ENCODE measurements at regions not wholly inside any gene's neighbourhood (a gene's known extent, or its start where the extent isn't known, plus 50 kb on each side); places are given as distances from the start of the nearest gene placed in this dataset.

GRCh38 chr17:33964344-33964979, 290.6 kb upstream of the CCL2 start (continued):
- TF ChIP-seq REST (IDR thresholded peaks at IDR 0.05; ENCODE audit: low read depth, low read length) (no peak), NR2C1 (IDR thresholded peaks at IDR 0.05) (no peak), SMC3 (IDR thresholded peaks at IDR 0.05; ENCODE audit: borderline replicate concordance, low read length) (peak; percentile 49; the same call in 1 of the 2 replicates), IRF4 (IDR thresholded peaks at IDR 0.05; ENCODE audit: low read depth, low read length) (peak; percentile 78), MTA2 (IDR thresholded peaks at IDR 0.05; ENCODE audit: low read depth) (no peak), ATF3 (IDR thresholded peaks at IDR 0.05; ENCODE audit: borderline replicate concordance, extremely low read depth, low read depth, low read length) (no peak), SREBF1 (IDR thresholded peaks at IDR 0.05; ENCODE audit: low read length) (no peak), ATF7 (IDR thresholded peaks at IDR 0.05; ENCODE audit: low read depth) (peak; percentile 80), RAD21 (IDR thresholded peaks at IDR 0.05; ENCODE audit: insufficient read depth, low read depth, low read length) (peak; percentile 48), SRF (IDR thresholded peaks at IDR 0.05; ENCODE audit: low read depth in 2 of 2, low read length in 2 of 2) (no peak), CHD2 (IDR thresholded peaks at IDR 0.05; ENCODE audit: borderline replicate concordance, low read depth, low read length) (0 out of 2 replicates have a peak, but pooled peaks have one; percentile 49), CHD4 (IDR thresholded peaks at IDR 0.05) (no peak), BCL11A (IDR thresholded peaks at IDR 0.05; ENCODE audit: low read depth, low read length) (0 out of 2 replicates have a peak, but pooled peaks have one; percentile 30), CREB1 (IDR thresholded peaks at IDR 0.05; ENCODE audit: low read depth) (0 out of 2 replicates have a peak, but pooled peaks have one; percentile 27), EP300 (IDR thresholded peaks at IDR 0.05; ENCODE audit: borderline replicate concordance in 1 of 2, control insufficient read depth in 1 of 2, low read depth in 2 of 2, low read length in 2 of 2) (peak in 1 of 2 experiments; percentile 29; a peak in 1 of 4 replicates), ZZZ3 (IDR thresholded peaks at IDR 0.05; ENCODE audit: control insufficient read depth, insufficient read length, low read depth) (no peak), SREBF2 (IDR thresholded peaks at IDR 0.05; ENCODE audit: low read length) (no peak)
- TF ChIP-seq, protein P1, sequence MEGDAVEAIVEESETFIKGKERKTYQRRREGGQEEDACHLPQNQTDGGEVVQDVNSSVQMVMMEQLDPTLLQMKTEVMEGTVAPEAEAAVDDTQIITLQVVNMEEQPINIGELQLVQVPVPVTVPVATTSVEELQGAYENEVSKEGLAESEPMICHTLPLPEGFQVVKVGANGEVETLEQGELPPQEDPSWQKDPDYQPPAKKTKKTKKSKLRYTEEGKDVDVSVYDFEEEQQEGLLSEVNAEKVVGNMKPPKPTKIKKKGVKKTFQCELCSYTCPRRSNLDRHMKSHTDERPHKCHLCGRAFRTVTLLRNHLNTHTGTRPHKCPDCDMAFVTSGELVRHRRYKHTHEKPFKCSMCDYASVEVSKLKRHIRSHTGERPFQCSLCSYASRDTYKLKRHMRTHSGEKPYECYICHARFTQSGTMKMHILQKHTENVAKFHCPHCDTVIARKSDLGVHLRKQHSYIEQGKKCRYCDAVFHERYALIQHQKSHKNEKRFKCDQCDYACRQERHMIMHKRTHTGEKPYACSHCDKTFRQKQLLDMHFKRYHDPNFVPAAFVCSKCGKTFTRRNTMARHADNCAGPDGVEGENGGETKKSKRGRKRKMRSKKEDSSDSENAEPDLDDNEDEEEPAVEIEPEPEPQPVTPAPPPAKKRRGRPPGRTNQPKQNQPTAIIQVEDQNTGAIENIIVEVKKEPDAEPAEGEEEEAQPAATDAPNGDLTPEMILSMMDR (IDR thresholded peaks at IDR 0.05 in 2 of 3, conservative IDR thresholded peaks at IDR 0.05 in 1 of 3; ENCODE audit: control insufficient read depth in 2 of 3, extremely low read depth in 1 of 3, insufficient read depth in 1 of 3, low read depth in 3 of 3, low read length in 3 of 3) = peak; percentile 30 to 48 (median 36); a peak in 5 of 6 replicates
- TF ChIP-seq, protein P2, sequence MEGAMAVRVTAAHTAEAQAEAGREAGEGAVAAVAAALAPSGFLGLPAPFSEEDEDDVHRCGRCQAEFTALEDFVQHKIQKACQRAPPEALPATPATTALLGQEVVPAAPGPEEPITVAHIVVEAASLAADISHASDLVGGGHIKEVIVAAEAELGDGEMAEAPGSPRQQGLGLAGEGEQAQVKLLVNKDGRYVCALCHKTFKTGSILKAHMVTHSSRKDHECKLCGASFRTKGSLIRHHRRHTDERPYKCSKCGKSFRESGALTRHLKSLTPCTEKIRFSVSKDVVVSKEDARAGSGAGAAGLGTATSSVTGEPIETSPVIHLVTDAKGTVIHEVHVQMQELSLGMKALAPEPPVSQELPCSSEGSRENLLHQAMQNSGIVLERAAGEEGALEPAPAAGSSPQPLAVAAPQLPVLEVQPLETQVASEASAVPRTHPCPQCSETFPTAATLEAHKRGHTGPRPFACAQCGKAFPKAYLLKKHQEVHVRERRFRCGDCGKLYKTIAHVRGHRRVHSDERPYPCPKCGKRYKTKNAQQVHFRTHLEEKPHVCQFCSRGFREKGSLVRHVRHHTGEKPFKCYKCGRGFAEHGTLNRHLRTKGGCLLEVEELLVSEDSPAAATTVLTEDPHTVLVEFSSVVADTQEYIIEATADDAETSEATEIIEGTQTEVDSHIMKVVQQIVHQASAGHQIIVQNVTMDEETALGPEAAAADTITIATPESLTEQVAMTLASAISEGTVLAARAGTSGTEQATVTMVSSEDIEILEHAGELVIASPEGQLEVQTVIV (IDR thresholded peaks at IDR 0.05; ENCODE audit: borderline replicate concordance, partially characterized antibody) = no peak
- TF ChIP-seq, protein P3, sequence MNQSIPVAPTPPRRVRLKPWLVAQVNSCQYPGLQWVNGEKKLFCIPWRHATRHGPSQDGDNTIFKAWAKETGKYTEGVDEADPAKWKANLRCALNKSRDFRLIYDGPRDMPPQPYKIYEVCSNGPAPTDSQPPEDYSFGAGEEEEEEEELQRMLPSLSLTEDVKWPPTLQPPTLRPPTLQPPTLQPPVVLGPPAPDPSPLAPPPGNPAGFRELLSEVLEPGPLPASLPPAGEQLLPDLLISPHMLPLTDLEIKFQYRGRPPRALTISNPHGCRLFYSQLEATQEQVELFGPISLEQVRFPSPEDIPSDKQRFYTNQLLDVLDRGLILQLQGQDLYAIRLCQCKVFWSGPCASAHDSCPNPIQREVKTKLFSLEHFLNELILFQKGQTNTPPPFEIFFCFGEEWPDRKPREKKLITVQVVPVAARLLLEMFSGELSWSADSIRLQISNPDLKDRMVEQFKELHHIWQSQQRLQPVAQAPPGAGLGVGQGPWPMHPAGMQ (IDR thresholded peaks at IDR 0.05; ENCODE audit: borderline replicate concordance) = no peak

All from GM12878 (cell line).